NCI-H82 treated with DMSO at 0.1 percent for 48 hours (cell line): ENCODE measurements at regions not wholly inside any gene's neighbourhood (a gene's known extent, or its start where the extent isn't known, plus 50 kb on each side); places are given as distances from the start of the nearest gene placed in this dataset.
"Not testable (repeated sequence)": the region's sequence is repeated elsewhere in the genome, so short reads cannot be mapped to it uniquely, and the experiment has no call there.

Source experiments
- DNase-seq: peaks from one replicate; lab custom pipeline; 2025; ENCODE audit not compliant: unreplicated experiment; lab: John Stamatoyannopoulos, UW

GRCh38 chr3:86887876-86888275 lies 103.1 kb downstream of the VGLL3 start:
- DNase-seq, result no peak

GRCh38 chr3:86880066-86880465 lies 110.9 kb downstream of the VGLL3 start:
- no peak for DNase-seq

GRCh38 chr3:86876504-86877181 lies 114.3 kb downstream of the VGLL3 start:
- DNase-seq, result not testable (repeated sequence)

GRCh38 chr3:86874790-86875189 lies 116.2 kb downstream of the VGLL3 start:
- not testable (repeated sequence) for DNase-seq

- no peak for DNase-seq
These were observed 121.4 kb downstream of the VGLL3 start for GRCh38 chr3:86869566-86869965.

GRCh38 chr3:86867982-86868381 lies 123.0 kb downstream of the VGLL3 start:
- DNase-seq, result no peak

- DNase-seq, result no peak
These were observed 125.4 kb downstream of the VGLL3 start for GRCh38 chr3:86865506-86865905.

GRCh38 chr3:86856711-86857110 lies 134.2 kb downstream of the VGLL3 start:
- DNase-seq, result no peak

GRCh38 chr3:86849991-86850390 lies 141.0 kb downstream of the VGLL3 start:
- no peak for DNase-seq

- DNase-seq, result no peak
These were observed 145.2 kb downstream of the VGLL3 start for GRCh38 chr3:86845726-86846125.

- DNase-seq, result no peak
These were observed 152.0 kb downstream of the VGLL3 start for GRCh38 chr3:86838927-86839326.

GRCh38 chr3:86837871-86838270 lies 153.1 kb downstream of the VGLL3 start:
- no peak for DNase-seq

- no peak for DNase-seq
These were observed 160.4 kb downstream of the VGLL3 start for GRCh38 chr3:86830566-86830965.

- DNase-seq, result no peak
These were observed 162.2 kb downstream of the VGLL3 start for GRCh38 chr3:86828751-86829150.

- DNase-seq, result not testable (repeated sequence)
These were observed 163.4 kb downstream of the VGLL3 start for GRCh38 chr3:86827582-86827981.

GRCh38 chr3:86826292-86826691 lies 164.7 kb downstream of the VGLL3 start:
- no peak for DNase-seq

GRCh38 chr3:86815880-86816279 lies 175.1 kb downstream of the VGLL3 start:
- no peak for DNase-seq

- DNase-seq, result no peak
These were observed 175.9 kb downstream of the VGLL3 start for GRCh38 chr3:86814918-86815655.

GRCh38 chr3:86814321-86814720 lies 176.6 kb downstream of the VGLL3 start:
- no peak for DNase-seq

GRCh38 chr3:86801921-86802320 lies 189.0 kb downstream of the VGLL3 start:
- no peak for DNase-seq

- no peak for DNase-seq
These were observed 189.9 kb downstream of the VGLL3 start for GRCh38 chr3:86801066-86801465.

- DNase-seq, result no peak
These were observed 190.8 kb downstream of the VGLL3 start for GRCh38 chr3:86800116-86800515.

- DNase-seq, result no peak
These were observed 193.0 kb downstream of the VGLL3 start for GRCh38 chr3:86797946-86798345.
